Liver (tissue), 3 donors: ENCODE measurements at regions not wholly inside any gene's neighbourhood (a gene's known extent, or its start where the extent isn't known, plus 50 kb on each side); places are given as distances from the start of the nearest gene placed in this dataset.

Source experiments
- ATF3 ChIP-seq: IDR thresholded peaks from 2 replicates; pipeline ENCODE4 v1.6.1; 2016; ENCODE audit warnings: antibody characterized with exemption
- CTCF ChIP-seq: fragments of 150-350 bp; IDR thresholded peaks from 2 replicates; pipeline ENCODE4 v1.5.1; 2017; ENCODE audit warnings: improper control_type of control experiment, low read depth, low read length; ENCODE audit not compliant: missing input control
- FOXA2 ChIP-seq: IDR thresholded peaks from 2 replicates; pipeline ENCODE4 v1.6.1; 2016; ENCODE audit warnings: antibody characterized with exemption
- GABPA ChIP-seq, 2 donors: IDR thresholded peaks in 1 of 2; conservative IDR thresholded peaks in 1 of 2; 2 replicates each; pipeline ENCODE4 v1.6.1; 2016; ENCODE audit warnings: antibody characterized with exemption in 2 of 2, mild to moderate bottlenecking in 1 of 2, moderate library complexity in 1 of 2
- HNF4A ChIP-seq, 2 donors: conservative IDR thresholded peaks; 2 replicates each; pipeline ENCODE4 v1.6.1; 2016; ENCODE audit warnings: antibody characterized with exemption in 2 of 2, mild to moderate bottlenecking in 2 of 2
- JUND ChIP-seq, 2 donors: IDR thresholded peaks; 2 replicates each; pipeline ENCODE4 v1.6.1; 2016; ENCODE audit warnings: antibody characterized with exemption in 2 of 2
- MAX ChIP-seq: IDR thresholded peaks from 2 replicates; pipeline ENCODE4 v1.6.1; 2016; ENCODE audit warnings: antibody characterized with exemption
- RAD21 ChIP-seq, 2 donors: IDR thresholded peaks; 2 replicates each; pipeline ENCODE4 v1.6.1; 2016; ENCODE audit warnings: antibody characterized with exemption in 2 of 2, mild to moderate bottlenecking in 2 of 2
- REST ChIP-seq: IDR thresholded peaks from 2 replicates; pipeline ENCODE4 v1.6.1; 2016; ENCODE audit warnings: antibody characterized with exemption, mild to moderate bottlenecking
- RXRA ChIP-seq, 2 donors: IDR thresholded peaks; 2 replicates each; pipeline ENCODE4 v1.6.1; 2017 to 2018; ENCODE audit warnings: antibody characterized with exemption in 2 of 2, mild to moderate bottlenecking in 1 of 2
- SP1 ChIP-seq: IDR thresholded peaks from 2 replicates; pipeline ENCODE4 v1.6.1; 2018; ENCODE audit warnings: antibody characterized with exemption, mild to moderate bottlenecking
- TAF1 ChIP-seq: conservative IDR thresholded peaks from 2 replicates; pipeline ENCODE4 v1.6.1; 2016; ENCODE audit warnings: antibody characterized with exemption, mild to moderate bottlenecking
- YY1 ChIP-seq: IDR thresholded peaks from 2 replicates; pipeline ENCODE4 v1.6.1; 2016; ENCODE audit warnings: antibody characterized with exemption, mild to moderate bottlenecking
- ZBTB33 ChIP-seq: IDR thresholded peaks from 2 replicates; pipeline ENCODE4 v1.6.1; 2016; ENCODE audit warnings: antibody characterized with exemption
- donor health status: healthy.
- donor health status: healthy.

GRCh38 chr1:193952778-193953374, 766.5 kb upstream of the B3GALT2 start:
- TF ChIP-seq CTCF: no peak
- no peak for TF ChIP-seq TAF1
- TF ChIP-seq RAD21 (IDR thresholded peaks at IDR 0.05): no peak
- TF ChIP-seq ZBTB33: no peak
- no peak for TF ChIP-seq REST
- no peak for TF ChIP-seq JUND (IDR thresholded peaks at IDR 0.05)
- no peak for TF ChIP-seq YY1
- no peak for TF ChIP-seq MAX
- no peak for TF ChIP-seq RXRA (IDR thresholded peaks at IDR 0.05)
- no peak for TF ChIP-seq SP1
- no peak for TF ChIP-seq HNF4A (conservative IDR thresholded peaks at IDR 0.05)
- no peak for TF ChIP-seq GABPA (IDR thresholded peaks at IDR 0.05 in 1 of 2, conservative IDR thresholded peaks at IDR 0.05 in 1 of 2)
- no peak for TF ChIP-seq ATF3
- no peak for TF ChIP-seq FOXA2
